ENCODE measurements at regions not wholly inside any gene's neighbourhood (a gene's known extent, or its start where the extent isn't known, plus 50 kb on each side); places are given as distances from the start of the nearest gene placed in this dataset.
A peak's percentile ranks its signal among the peaks of the same experiment; 100 is the strongest.

- no peak for DNase-seq (ENCODE audit: extremely low spot score)
- TF ChIP-seq LEF1 (IDR thresholded peaks at IDR 0.05; ENCODE audit: borderline replicate concordance), result no peak
- no peak for TF ChIP-seq CTBP1 (IDR thresholded peaks at IDR 0.05; ENCODE audit: borderline replicate concordance)
- TF ChIP-seq HDGF (IDR thresholded peaks at IDR 0.05; ENCODE audit: borderline replicate concordance), result no peak
- POLR2A ChIA-PET, result no interaction called here
- CTCF ChIA-PET, result no interaction called here
Observed at GRCh38 chr2:38190542-38191218, 114.7 kb upstream of the CYP1B1 start.

GRCh38 chr2:38187541-38188011, 111.6 kb upstream of the CYP1B1 start:
- POLR2A ChIA-PET, result no interaction called here
- no peak for TF ChIP-seq ZNF384 (IDR thresholded peaks at IDR 0.05)
- TF ChIP-seq FOXM1 (IDR thresholded peaks at IDR 0.05; ENCODE audit: borderline replicate concordance), result no peak
- TF ChIP-seq BHLHE40 (IDR thresholded peaks at IDR 0.05; ENCODE audit: borderline replicate concordance), result no peak
- TF ChIP-seq LEF1 (IDR thresholded peaks at IDR 0.05; ENCODE audit: borderline replicate concordance), result no peak
- no peak for TF ChIP-seq TARDBP (IDR thresholded peaks at IDR 0.05)
- TF ChIP-seq FOXA1 (IDR thresholded peaks at IDR 0.05), result no peak
- no peak for TF ChIP-seq FOXK2 (IDR thresholded peaks at IDR 0.05)
- no peak for TF ChIP-seq CTBP1 (IDR thresholded peaks at IDR 0.05; ENCODE audit: borderline replicate concordance)
- TF ChIP-seq HDGF (IDR thresholded peaks at IDR 0.05; ENCODE audit: borderline replicate concordance), result no peak
- no peak for TF ChIP-seq L3MBTL2 (conservative IDR thresholded peaks at IDR 0.05)
- no peak for TF ChIP-seq NFRKB (IDR thresholded peaks at IDR 0.05)
- TF ChIP-seq SUZ12 (IDR thresholded peaks at IDR 0.05), result no peak
- TF ChIP-seq PKNOX1 (IDR thresholded peaks at IDR 0.05), result no peak
- no peak for TF ChIP-seq ELF4 (IDR thresholded peaks at IDR 0.05)
- CTCF ChIA-PET, result interaction anchor here (0.7 kb wide), 1 partner anchor 820 kb away, joined by 3 read pairs; no protein-coding TSS in a partner anchor
- DNase-seq (ENCODE audit: extremely low spot score), result no peak

GRCh38 chr2:38185012-38185491, 109.1 kb upstream of the CYP1B1 start:
- ChIA-PET POLR2A (no interaction called here), CTCF (no interaction called here)
- DNase-seq (ENCODE audit: extremely low spot score), result no peak
- TF ChIP-seq PKNOX1 (IDR thresholded peaks at IDR 0.05), result no peak
- TF ChIP-seq HDGF (IDR thresholded peaks at IDR 0.05; ENCODE audit: borderline replicate concordance), result no peak
- no peak for TF ChIP-seq NFRKB (IDR thresholded peaks at IDR 0.05)
- TF ChIP-seq FOXA1 (IDR thresholded peaks at IDR 0.05), result no peak
- TF ChIP-seq SUZ12 (IDR thresholded peaks at IDR 0.05), result no peak
- no peak for TF ChIP-seq ELF4 (IDR thresholded peaks at IDR 0.05)
- no peak for TF ChIP-seq L3MBTL2 (conservative IDR thresholded peaks at IDR 0.05)

- ChIA-PET CTCF (no interaction called here), POLR2A (no interaction called here)
- TF ChIP-seq CTBP1 (IDR thresholded peaks at IDR 0.05; ENCODE audit: borderline replicate concordance) (no peak), PKNOX1 (IDR thresholded peaks at IDR 0.05) (no peak), SP1 (IDR thresholded peaks at IDR 0.05) (no peak), LEF1 (IDR thresholded peaks at IDR 0.05; ENCODE audit: borderline replicate concordance) (no peak), NFRKB (IDR thresholded peaks at IDR 0.05) (no peak), L3MBTL2 (conservative IDR thresholded peaks at IDR 0.05) (no peak), FOXM1 (IDR thresholded peaks at IDR 0.05; ENCODE audit: borderline replicate concordance) (no peak), FOXA1 (IDR thresholded peaks at IDR 0.05) (no peak), FOXK2 (IDR thresholded peaks at IDR 0.05) (no peak), ARNT (IDR thresholded peaks at IDR 0.05) (no peak)
Observed at GRCh38 chr2:38182492-38183003, 106.6 kb upstream of the CYP1B1 start.

DNA sequence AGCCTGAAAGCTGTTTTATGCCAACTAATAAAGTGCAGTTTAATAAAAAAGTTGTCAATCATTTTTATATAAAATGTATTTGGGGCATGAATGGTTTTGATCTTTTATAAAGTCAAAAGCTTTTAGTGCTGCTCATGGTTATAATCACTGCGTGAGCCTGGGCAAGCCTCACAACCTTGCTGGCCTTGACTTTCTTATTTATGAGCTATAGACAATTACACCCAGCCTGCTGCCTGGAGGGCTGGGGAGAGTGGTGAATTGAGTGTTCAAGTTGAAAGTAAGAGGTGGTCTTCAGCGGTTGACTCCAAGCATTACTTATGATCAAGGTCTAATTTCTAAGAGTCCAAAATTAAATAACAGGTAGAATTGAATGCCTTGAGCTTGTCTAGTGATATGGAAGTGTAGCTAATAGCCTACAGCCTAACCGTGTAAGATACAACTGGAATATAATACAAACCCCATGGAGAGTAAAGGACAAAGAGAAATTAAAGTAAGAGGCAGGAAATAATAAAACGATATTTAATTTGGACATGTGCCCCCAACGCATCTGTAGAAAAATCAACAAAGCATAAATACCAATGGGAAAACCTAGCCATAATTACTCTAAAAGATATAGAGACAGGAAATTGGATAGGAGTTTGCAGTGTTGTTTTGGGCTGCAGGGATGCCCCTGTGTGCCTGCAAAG, 106.0 kb upstream of the CYP1B1 start:
- no peak for DNase-seq (ENCODE audit: extremely low spot score)
- TF ChIP-seq BHLHE40 (IDR thresholded peaks at IDR 0.05; ENCODE audit: borderline replicate concordance), result no peak
- peak; percentile 45; the same call in 1 of the 2 replicates for TF ChIP-seq PKNOX1 (IDR thresholded peaks at IDR 0.05)
- no peak for TF ChIP-seq ELF4 (IDR thresholded peaks at IDR 0.05)
- CTCF ChIA-PET, result no interaction called here
- POLR2A ChIA-PET, result no interaction called here

More at GRCh38 chr2:38182492-38183003, 106.6 kb upstream of the CYP1B1 start:
- no peak for DNase-seq (ENCODE audit: extremely low spot score)

- ChIA-PET CTCF (no interaction called here), POLR2A (no interaction called here)
- no peak for DNase-seq (ENCODE audit: extremely low spot score)
- TF ChIP-seq NFRKB (IDR thresholded peaks at IDR 0.05), result no peak
- no peak for TF ChIP-seq CTBP1 (IDR thresholded peaks at IDR 0.05; ENCODE audit: borderline replicate concordance)
- no peak for TF ChIP-seq ELF4 (IDR thresholded peaks at IDR 0.05)
- no peak for TF ChIP-seq SP1 (IDR thresholded peaks at IDR 0.05)
- TF ChIP-seq SUZ12 (IDR thresholded peaks at IDR 0.05), result no peak
- no peak for TF ChIP-seq HDGF (IDR thresholded peaks at IDR 0.05; ENCODE audit: borderline replicate concordance)
- no peak for TF ChIP-seq ZNF384 (IDR thresholded peaks at IDR 0.05)
- no peak for TF ChIP-seq FOXM1 (IDR thresholded peaks at IDR 0.05; ENCODE audit: borderline replicate concordance)
- no peak for TF ChIP-seq PKNOX1 (IDR thresholded peaks at IDR 0.05)
- TF ChIP-seq L3MBTL2 (conservative IDR thresholded peaks at IDR 0.05), result no peak
- TF ChIP-seq TARDBP (IDR thresholded peaks at IDR 0.05), result no peak
- TF ChIP-seq FOXK2 (IDR thresholded peaks at IDR 0.05), result no peak
- TF ChIP-seq FOXA1 (IDR thresholded peaks at IDR 0.05), result no peak
- no peak for TF ChIP-seq BHLHE40 (IDR thresholded peaks at IDR 0.05; ENCODE audit: borderline replicate concordance)
- no peak for TF ChIP-seq LEF1 (IDR thresholded peaks at IDR 0.05; ENCODE audit: borderline replicate concordance)
- TF ChIP-seq ARNT (IDR thresholded peaks at IDR 0.05), result no peak
Observed at GRCh38 chr2:38180754-38181153, 104.8 kb upstream of the CYP1B1 start.

Data from HEK293T (cell line).